SK-N-SH treated with all-trans-retinoic acid at 6 μM for 48 hours (cell line): ENCODE measurements at regions not wholly inside any gene's neighbourhood (a gene's known extent, or its start where the extent isn't known, plus 50 kb on each side); places are given as distances from the start of the nearest gene placed in this dataset.

Source experiments
- ESRRG ChIP-seq: fragments of 250-450 bp; sonication (Bioruptor Pico); IDR thresholded peaks from 2 replicates; pipeline ENCODE4 v1.6.1; 2021; ENCODE audit warnings: mild to moderate bottlenecking
- GLIS3 ChIP-seq: fragments of 250-450 bp; sonication (Bioruptor Pico); IDR thresholded peaks from 2 replicates; pipeline ENCODE4 v1.5.0; 2020; ENCODE audit warnings: mild to moderate bottlenecking, moderate library complexity
- ISL1 ChIP-seq: fragments of 250-450 bp; sonication (Bioruptor Pico); IDR thresholded peaks from 2 replicates; pipeline ENCODE4 v2.1.2; 2022; ENCODE audit warnings: mild to moderate bottlenecking, moderate library complexity
- RARB ChIP-seq: fragments of 250-450 bp; sonication (Bioruptor Pico); IDR thresholded peaks from 2 replicates; pipeline ENCODE4 v1.8.0; 2021; ENCODE audit warnings: mild to moderate bottlenecking, moderate library complexity
- ZFP3 ChIP-seq: fragments of 250-450 bp; sonication (Bioruptor Pico); IDR thresholded peaks from 2 replicates; pipeline ENCODE4 v1.5.0; 2020; ENCODE audit warnings: mild to moderate bottlenecking, moderate library complexity
- ZNF565 ChIP-seq: fragments of 450-650 bp; formaldehyde crosslinking; conservative IDR thresholded peaks from 2 replicates; pipeline ENCODE4 v1.5.0; 2020; ENCODE audit warnings: low read depth, mild to moderate bottlenecking, moderate library complexity
- ZNF8 ChIP-seq: fragments of 450-650 bp; formaldehyde crosslinking; IDR thresholded peaks from 2 replicates; pipeline ENCODE4 v1.5.0; 2020; ENCODE audit warnings: mild to moderate bottlenecking, moderate library complexity

GRCh38 chr18:70653671-70654070 lies 364.8 kb downstream of the SOCS6 start:
- no peak for TF ChIP-seq ISL1 (CRISPR knock-in tag)
- no peak for TF ChIP-seq ESRRG
- TF ChIP-seq RARB = no peak
- TF ChIP-seq ZNF565 (CRISPR knock-in tag) = no peak
- no peak for TF ChIP-seq ZFP3 (CRISPR knock-in tag)
- no peak for TF ChIP-seq ZNF8 (CRISPR knock-in tag)
- no peak for TF ChIP-seq GLIS3 (CRISPR knock-in tag)
